ENCODE measurements at regions not wholly inside any gene's neighbourhood (a gene's known extent, or its start where the extent isn't known, plus 50 kb on each side); places are given as distances from the start of the nearest gene placed in this dataset.

GRCh38 chr21:14748662-14749061 lies 202.5 kb upstream of the SAMSN1 start:
- TF ChIP-seq, protein P1, sequence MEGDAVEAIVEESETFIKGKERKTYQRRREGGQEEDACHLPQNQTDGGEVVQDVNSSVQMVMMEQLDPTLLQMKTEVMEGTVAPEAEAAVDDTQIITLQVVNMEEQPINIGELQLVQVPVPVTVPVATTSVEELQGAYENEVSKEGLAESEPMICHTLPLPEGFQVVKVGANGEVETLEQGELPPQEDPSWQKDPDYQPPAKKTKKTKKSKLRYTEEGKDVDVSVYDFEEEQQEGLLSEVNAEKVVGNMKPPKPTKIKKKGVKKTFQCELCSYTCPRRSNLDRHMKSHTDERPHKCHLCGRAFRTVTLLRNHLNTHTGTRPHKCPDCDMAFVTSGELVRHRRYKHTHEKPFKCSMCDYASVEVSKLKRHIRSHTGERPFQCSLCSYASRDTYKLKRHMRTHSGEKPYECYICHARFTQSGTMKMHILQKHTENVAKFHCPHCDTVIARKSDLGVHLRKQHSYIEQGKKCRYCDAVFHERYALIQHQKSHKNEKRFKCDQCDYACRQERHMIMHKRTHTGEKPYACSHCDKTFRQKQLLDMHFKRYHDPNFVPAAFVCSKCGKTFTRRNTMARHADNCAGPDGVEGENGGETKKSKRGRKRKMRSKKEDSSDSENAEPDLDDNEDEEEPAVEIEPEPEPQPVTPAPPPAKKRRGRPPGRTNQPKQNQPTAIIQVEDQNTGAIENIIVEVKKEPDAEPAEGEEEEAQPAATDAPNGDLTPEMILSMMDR (tag by site-specific recombination; IDR thresholded peaks at IDR 0.05) = no peak
- TF ChIP-seq ZNF561 (tag by site-specific recombination; IDR thresholded peaks at IDR 0.05; ENCODE audit: borderline replicate concordance) = no peak
- no peak for TF ChIP-seq TSHZ1 (tag by site-specific recombination; IDR thresholded peaks at IDR 0.05; ENCODE audit: borderline replicate concordance)
- TF ChIP-seq ZNF350 (tag by site-specific recombination; IDR thresholded peaks at IDR 0.05) = no peak
- TF ChIP-seq, protein P2, sequence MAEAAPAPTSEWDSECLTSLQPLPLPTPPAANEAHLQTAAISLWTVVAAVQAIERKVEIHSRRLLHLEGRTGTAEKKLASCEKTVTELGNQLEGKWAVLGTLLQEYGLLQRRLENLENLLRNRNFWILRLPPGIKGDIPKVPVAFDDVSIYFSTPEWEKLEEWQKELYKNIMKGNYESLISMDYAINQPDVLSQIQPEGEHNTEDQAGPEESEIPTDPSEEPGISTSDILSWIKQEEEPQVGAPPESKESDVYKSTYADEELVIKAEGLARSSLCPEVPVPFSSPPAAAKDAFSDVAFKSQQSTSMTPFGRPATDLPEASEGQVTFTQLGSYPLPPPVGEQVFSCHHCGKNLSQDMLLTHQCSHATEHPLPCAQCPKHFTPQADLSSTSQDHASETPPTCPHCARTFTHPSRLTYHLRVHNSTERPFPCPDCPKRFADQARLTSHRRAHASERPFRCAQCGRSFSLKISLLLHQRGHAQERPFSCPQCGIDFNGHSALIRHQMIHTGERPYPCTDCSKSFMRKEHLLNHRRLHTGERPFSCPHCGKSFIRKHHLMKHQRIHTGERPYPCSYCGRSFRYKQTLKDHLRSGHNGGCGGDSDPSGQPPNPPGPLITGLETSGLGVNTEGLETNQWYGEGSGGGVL (tag by site-specific recombination; IDR thresholded peaks at IDR 0.05) = no peak
- no peak for TF ChIP-seq ZFP37 (tag by site-specific recombination; IDR thresholded peaks at IDR 0.05)
- TF ChIP-seq ZNF114 (tag by site-specific recombination; IDR thresholded peaks at IDR 0.05) = no peak
- no peak for TF ChIP-seq WT1 (tag by site-specific recombination; IDR thresholded peaks at IDR 0.05)
